OCI-LY7 (cell line): ENCODE measurements at regions not wholly inside any gene's neighbourhood (a gene's known extent, or its start where the extent isn't known, plus 50 kb on each side); places are given as distances from the start of the nearest gene placed in this dataset.

Source experiments
- BruUV-seq: library from RNA; stranded (reverse); fragments of 400-500 nt; replicated peaks from 2 replicates; lab custom pipeline; 2021; lab: Mats Ljungman, UMichigan
- CTCF ChIA-PET: fragments of 300-600 bp; sonication (Branson Sonifier 250); formaldehyde crosslinking; loops from one replicate; lab custom pipeline; 2022; ENCODE audit warnings: antibody characterized with exemption; ENCODE audit not compliant: unreplicated experiment; lab: Charles Lee
- POLR2A ChIA-PET: fragments of 300-600 bp; sonication (Branson Sonifier 250); formaldehyde crosslinking; loops from one replicate; lab custom pipeline; 2022; ENCODE audit warnings: antibody characterized with exemption; lab: Charles Lee
- DNase-seq: peaks from one replicate; pipeline ENCODE4 v3.0.0-alpha.2; 2015; ENCODE audit warnings: low spot score
- H2AFZ ChIP-seq: fragments of 200-600 bp; sonication (generic), shearing (Covaris generic); 2 replicates; pipeline ENCODE4 v1.6.1; 2014; ENCODE audit warnings: mild to moderate bottlenecking, antibody characterized with exemption, low read length, moderate library complexity
- H3K27ac ChIP-seq: fragments of 200-600 bp; sonication (generic); 2 replicates; pipeline ENCODE4 v1.5.1; 2014; ENCODE audit warnings: mixed run types, low read depth, mild to moderate bottlenecking, moderate library complexity, low read length, inconsistent platforms; ENCODE audit not compliant: poor library complexity, severe bottlenecking
- H3K36me3 ChIP-seq: fragments of 200-600 bp; sonication (generic); 2 replicates; pipeline ENCODE4 v1.6.1; 2014; ENCODE audit warnings: mild to moderate bottlenecking, antibody characterized with exemption, low read length, moderate library complexity, mixed read lengths; ENCODE audit not compliant: insufficient read depth
- H3K4me1 ChIP-seq: fragments of 200-600 bp; sonication (generic); 2 replicates; pipeline ENCODE4 v1.5.1; 2014; ENCODE audit warnings: mild to moderate bottlenecking, low read length; ENCODE audit not compliant: insufficient read depth, poor library complexity, severe bottlenecking
- H3K4me2 ChIP-seq: fragments of 200-600 bp; sonication (generic); 2 replicates; pipeline ENCODE4 v1.6.1; 2014; ENCODE audit warnings: mild to moderate bottlenecking, low read length
- H3K4me3 ChIP-seq: fragments of 200-600 bp; sonication (generic); 2 replicates; pipeline ENCODE4 v1.5.1; 2014; ENCODE audit warnings: mild to moderate bottlenecking, low read depth, low read length; ENCODE audit not compliant: poor library complexity, severe bottlenecking
- H3K79me2 ChIP-seq: fragments of 200-600 bp; sonication (generic); 2 replicates; pipeline ENCODE4 v1.6.1; 2016; ENCODE audit warnings: low read depth, mild to moderate bottlenecking, low read length, moderate library complexity, mixed read lengths; ENCODE audit not compliant: insufficient read depth
- H3K9me2 ChIP-seq: fragments of 200-600 bp; sonication (generic); 2 replicates; pipeline ENCODE4 v1.6.1; 2016; ENCODE audit warnings: mild to moderate bottlenecking, low read length, mixed read lengths; ENCODE audit not compliant: insufficient read depth
- H3K9me3 ChIP-seq: fragments of 200-600 bp; sonication (generic); 2 replicates; pipeline ENCODE4 v1.6.1; 2014; ENCODE audit warnings: mild to moderate bottlenecking, mixed run types, low read length, mixed read lengths
- H4K20me1 ChIP-seq: fragments of 200-600 bp; sonication (generic); 2 replicates; pipeline ENCODE4 v1.6.1; 2014; ENCODE audit warnings: mild to moderate bottlenecking, antibody characterized with exemption, low read length, moderate library complexity, mixed read lengths; ENCODE audit not compliant: insufficient read depth
- EZH2phosphoT487 ChIP-seq: fragments of 200-600 bp; sonication (generic); IDR thresholded peaks from 2 replicates; pipeline ENCODE4 v1.6.1; 2018; ENCODE audit warnings: low read depth, borderline replicate concordance, mild to moderate bottlenecking, mixed run types, antibody characterized with exemption, low read length, moderate library complexity, mixed read lengths
- intact Hi-C: fragments of 100-400 bp; cut with micrococcal nuclease; formaldehyde crosslinking; loops from one replicate; pipeline ENCODE4 v1.10.0; 2022; ENCODE audit not compliant: unreplicated experiment
- TF ChIP-seq, protein P1 (sequence below): fragments of 200-600 bp; sonication (generic); conservative IDR thresholded peaks from 2 replicates; pipeline ENCODE4 v1.5.1; 2014; ENCODE audit warnings: mild to moderate bottlenecking, antibody characterized with exemption, low read length, moderate library complexity, mixed read lengths

GRCh38 chr4:127559981-127560380 is 72.8 kb upstream of the INTU start:
- POLR2A ChIA-PET, result no interaction called here
- no peak for TF ChIP-seq EZH2phosphoT487
- TF ChIP-seq, protein P1, sequence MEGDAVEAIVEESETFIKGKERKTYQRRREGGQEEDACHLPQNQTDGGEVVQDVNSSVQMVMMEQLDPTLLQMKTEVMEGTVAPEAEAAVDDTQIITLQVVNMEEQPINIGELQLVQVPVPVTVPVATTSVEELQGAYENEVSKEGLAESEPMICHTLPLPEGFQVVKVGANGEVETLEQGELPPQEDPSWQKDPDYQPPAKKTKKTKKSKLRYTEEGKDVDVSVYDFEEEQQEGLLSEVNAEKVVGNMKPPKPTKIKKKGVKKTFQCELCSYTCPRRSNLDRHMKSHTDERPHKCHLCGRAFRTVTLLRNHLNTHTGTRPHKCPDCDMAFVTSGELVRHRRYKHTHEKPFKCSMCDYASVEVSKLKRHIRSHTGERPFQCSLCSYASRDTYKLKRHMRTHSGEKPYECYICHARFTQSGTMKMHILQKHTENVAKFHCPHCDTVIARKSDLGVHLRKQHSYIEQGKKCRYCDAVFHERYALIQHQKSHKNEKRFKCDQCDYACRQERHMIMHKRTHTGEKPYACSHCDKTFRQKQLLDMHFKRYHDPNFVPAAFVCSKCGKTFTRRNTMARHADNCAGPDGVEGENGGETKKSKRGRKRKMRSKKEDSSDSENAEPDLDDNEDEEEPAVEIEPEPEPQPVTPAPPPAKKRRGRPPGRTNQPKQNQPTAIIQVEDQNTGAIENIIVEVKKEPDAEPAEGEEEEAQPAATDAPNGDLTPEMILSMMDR, result no peak
- no peaks in the 10 kb centered on the region for H3K9me2 ChIP-seq
- H3K4me1 ChIP-seq, result no peaks in the 10 kb centered on the region
- H3K79me2 ChIP-seq, result no peaks in the 10 kb centered on the region
- H4K20me1 ChIP-seq, result no peaks in the 10 kb centered on the region
- CTCF ChIA-PET, result no interaction called here
- no peak overlapping the region for H3K4me3 ChIP-seq
- H3K9me3 ChIP-seq, result no peaks in the 10 kb centered on the region
- no peaks in the 10 kb centered on the region for H3K36me3 ChIP-seq
- no peak for DNase-seq
- H3K4me2 ChIP-seq, result no peak overlapping the region
- H3K27ac ChIP-seq, result no peak overlapping the region
- BruUV-seq, result no TSS peak
- intact Hi-C loops, result no loop called here
- no peak overlapping the region for H2AFZ ChIP-seq

- intact Hi-C loops, result no loop called here
- Histone ChIP-seq H3K4me1 (no peaks in the 10 kb centered on the region), H2AFZ (no peak overlapping the region), H3K27ac (no peak overlapping the region), H3K4me2 (no peak overlapping the region), H3K79me2 (no peaks in the 10 kb centered on the region), H3K36me3 (no peaks in the 10 kb centered on the region), H4K20me1 (no peaks in the 10 kb centered on the region), H3K4me3 (no peak overlapping the region), H3K9me2 (no peaks in the 10 kb centered on the region), H3K9me3 (no peaks in the 10 kb centered on the region)
- no peak for TF ChIP-seq EZH2phosphoT487
- TF ChIP-seq, protein P1, result no peak
- no peak for DNase-seq
- no TSS peak for BruUV-seq
- CTCF ChIA-PET, result no interaction called here
- POLR2A ChIA-PET, result no interaction called here
Measured at GRCh38 chr4:127560755-127561154, 72.0 kb upstream of the INTU start.

DNA sequence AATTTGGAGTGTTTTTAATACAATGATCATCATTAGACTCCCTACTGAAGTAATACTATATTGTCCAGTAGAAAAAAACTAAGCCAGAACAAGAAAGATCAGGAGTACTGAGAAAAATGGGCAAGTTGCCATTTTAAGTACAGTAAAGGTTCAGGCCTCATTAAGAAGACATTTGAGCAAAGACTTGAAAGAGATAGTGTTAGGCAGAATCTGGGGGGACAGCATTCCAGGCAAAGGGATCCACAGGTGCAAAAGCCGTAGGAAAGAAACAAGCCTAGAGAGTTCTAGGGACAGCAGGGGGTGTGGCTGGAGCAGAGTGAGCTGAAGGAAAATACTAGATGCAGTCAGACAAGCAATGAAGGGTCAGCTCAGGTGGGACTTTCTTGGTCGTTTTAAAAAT is 58.1 kb upstream of the INTU start:
- no peak overlapping the region for H3K4me2 ChIP-seq
- POLR2A ChIA-PET, result interaction anchor here (0.7 kb wide), 1 partner anchor 9 kb away, joined by 3 read pairs; no protein-coding TSS in a partner anchor
- H3K9me3 ChIP-seq, result no peaks in the 10 kb centered on the region
- H3K4me3 ChIP-seq, result no peak overlapping the region
- intact Hi-C loops, result no loop called here
- TF ChIP-seq, protein P1, result no peak
- TF ChIP-seq EZH2phosphoT487, result no peak
- BruUV-seq, result no TSS peak
- no peaks in the 10 kb centered on the region for H3K4me1 ChIP-seq
- no peak for DNase-seq
- no peaks in the 10 kb centered on the region for H4K20me1 ChIP-seq
- H2AFZ ChIP-seq, result no peak overlapping the region
- H3K36me3 ChIP-seq, result no peaks in the 10 kb centered on the region
- H3K9me2 ChIP-seq, result no peaks in the 10 kb centered on the region
- H3K79me2 ChIP-seq, result no peaks in the 10 kb centered on the region
- no peak overlapping the region for H3K27ac ChIP-seq
- CTCF ChIA-PET, result no interaction called here
